HG03108 (cell line): ENCODE measurements at regions not wholly inside any gene's neighbourhood (a gene's known extent, or its start where the extent isn't known, plus 50 kb on each side); places are given as distances from the start of the nearest gene placed in this dataset.

ENCODE experiments used
- ATAC-seq: cut with Tn5 transposase; IDR thresholded peaks from one replicate; pipeline ENCODE4 v1.9.1; 2021; ENCODE audit warnings: moderate library complexity; ENCODE audit not compliant: unreplicated experiment

DNA sequence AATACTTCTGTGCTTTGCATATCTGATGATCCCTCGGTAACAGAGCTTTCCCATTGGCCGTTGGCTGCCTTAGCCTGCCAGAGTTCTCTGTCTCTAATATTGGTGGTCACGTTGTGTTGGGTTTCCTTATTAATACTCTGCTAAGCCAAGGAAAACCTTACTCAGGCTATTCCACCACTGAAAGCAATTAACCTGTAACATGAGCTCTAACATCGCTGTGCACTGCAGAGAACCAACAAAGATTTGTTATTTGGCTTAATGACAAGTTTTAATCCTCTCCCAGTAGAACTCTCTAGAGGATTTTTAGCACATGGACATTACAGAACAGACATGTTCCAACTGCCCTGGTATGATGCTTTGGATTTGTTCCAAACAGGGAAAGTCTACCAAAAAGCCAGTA, 825.9 kb upstream of the POU3F3 start:
- ATAC-seq = no peak

DNA sequence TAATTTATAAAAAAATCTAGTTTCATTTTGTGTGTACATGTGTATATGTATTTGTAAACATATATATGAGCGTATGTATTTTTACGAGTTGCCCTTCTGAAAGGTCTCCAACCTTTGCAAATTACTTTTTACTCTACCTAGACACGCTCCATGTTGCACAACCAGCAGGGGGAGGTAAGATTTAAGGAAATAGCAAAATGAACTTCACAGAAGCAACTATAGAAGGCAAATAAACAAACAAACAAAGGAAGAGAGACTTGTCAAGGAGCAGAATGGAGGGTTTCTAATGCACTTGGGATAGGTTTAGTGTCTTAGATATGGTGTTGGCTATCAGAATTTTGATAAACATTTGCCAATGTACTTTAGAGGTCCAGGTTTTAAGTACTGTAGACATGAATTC, 820.5 kb upstream of the POU3F3 start:
- ATAC-seq = no peak

DNA sequence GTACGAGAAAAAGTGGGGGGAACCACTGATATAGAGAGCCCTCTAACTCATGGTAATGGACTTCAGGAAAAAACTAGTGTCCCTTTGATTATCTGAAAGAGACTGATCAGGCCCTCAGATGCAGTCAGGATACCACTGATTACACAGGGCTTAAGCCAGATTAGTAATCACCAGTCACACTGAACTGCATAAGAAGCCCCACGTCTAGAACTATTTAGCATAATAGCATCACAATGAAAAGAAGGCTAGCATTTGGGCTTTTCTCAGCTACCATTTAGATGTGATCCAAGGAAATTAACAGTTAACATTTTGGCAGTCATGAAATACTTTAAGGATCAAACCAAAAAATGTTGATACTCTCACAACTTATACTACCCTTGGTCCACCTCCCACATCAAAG, 813.1 kb upstream of the POU3F3 start:
- no peak for ATAC-seq

DNA sequence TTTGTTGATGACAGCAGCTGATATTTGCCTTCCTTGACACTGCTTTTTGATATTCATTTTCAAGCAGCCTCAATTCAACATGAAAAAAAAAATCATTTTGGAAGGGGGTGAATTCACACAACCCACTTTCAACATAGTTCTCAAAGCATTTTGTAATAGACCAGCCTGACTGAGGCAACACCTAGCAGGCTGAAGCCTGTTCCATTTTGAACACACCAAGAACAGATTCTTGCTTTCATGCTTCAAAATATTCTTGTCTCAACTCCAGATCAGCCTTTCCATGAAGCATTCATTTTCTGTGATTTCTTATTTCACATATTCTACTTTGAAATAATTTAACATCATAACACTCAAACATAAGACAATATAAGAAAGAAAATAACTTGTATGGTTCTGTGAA, 812.6 kb upstream of the POU3F3 start:
- ATAC-seq = no peak

DNA sequence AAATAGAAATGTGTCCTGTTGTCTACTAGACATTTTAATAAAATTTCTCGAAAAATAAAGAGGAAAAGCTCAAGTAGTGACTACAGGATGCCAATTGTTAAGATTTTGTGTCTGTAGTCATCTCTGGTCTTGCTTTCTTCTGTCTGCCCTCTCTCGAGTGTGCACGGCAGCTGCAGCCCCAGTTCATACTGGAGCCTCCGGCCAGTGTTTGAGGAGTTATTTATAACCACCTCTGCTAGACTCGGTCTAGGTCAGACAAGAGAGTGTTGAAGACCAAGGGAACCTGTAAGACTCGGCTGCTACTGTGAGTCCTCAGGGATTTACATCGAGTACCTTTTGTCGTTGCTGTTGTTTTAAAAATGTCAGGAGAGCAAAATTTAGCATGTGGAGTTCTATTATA, 810.1 kb upstream of the POU3F3 start:
- ATAC-seq = no peak

DNA sequence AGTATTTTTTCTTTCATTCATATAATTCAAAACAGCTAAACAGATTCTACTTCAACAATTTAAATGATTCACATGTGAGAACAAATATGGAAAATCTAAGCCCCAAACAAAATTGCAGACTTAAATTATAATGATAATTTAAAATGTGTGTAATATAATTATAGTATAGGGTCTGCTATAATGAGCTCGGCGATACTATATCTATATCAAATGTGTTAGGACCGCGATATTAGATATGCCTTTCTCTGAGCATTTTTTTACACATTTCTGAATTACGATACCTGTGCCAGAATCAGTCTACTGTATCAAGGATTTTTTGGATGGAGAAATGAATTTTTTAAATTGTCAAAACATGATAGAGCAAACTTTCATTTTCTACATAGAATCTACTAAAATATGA, 808.8 kb upstream of the POU3F3 start:
- ATAC-seq = no peak

DNA sequence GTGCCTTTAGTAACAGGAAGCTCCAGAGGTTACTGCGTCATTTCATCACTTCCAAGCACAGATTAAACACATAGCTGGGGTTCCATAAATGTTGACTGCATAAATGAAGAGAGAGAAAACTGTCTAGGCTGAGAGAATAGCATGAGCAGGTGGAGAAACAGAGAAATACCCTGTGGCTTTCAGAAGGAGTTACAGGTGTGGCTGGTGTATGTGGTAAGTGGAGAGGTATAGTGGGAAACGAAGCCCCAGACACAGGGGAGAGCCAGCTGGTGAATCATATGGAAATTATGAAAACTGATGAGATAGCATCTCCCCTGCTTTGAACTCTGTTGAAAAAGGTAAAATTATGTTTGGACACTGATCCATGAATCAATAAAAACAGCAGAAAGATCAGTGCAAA, 807.4 kb upstream of the POU3F3 start:
- ATAC-seq = no peak

DNA sequence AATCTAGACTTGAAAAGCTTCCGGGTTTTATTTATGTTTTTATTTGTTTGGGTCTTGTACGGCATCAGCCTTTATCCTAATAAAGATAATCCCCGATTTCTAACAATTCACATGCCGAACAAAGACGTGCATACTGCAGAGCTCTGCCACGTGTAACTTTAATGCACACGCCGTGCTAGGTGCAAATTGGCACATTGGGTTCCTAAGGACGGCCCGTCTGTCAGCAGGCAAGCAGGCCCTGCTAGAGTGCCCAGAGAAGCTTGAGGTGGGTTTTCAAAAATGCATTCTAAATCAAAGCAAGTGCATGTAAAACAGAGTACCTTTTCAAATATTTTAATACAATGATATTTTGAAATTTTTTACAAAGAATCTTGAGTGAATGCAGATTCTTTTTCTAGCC, 806.4 kb upstream of the POU3F3 start:
- no peak for ATAC-seq

DNA sequence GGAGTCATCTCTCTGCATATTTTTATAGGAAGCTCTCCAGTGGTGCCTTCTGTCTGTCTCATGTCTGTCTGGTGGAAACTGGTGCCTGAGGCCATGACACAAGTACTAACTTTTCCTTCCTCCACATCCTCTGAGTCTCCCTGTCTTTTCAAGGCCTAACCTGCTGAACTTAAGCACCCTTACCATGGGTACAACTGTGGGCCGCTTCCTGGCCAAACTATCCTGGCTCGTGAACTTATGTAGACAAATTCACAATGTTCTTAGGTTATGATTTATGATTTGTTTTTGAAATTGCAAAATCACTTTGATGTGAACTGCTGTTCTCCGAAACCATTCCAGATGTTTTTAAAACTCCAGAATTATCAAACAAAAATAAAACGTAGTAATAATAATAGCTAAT, 804.5 kb upstream of the POU3F3 start:
- no peak for ATAC-seq

DNA sequence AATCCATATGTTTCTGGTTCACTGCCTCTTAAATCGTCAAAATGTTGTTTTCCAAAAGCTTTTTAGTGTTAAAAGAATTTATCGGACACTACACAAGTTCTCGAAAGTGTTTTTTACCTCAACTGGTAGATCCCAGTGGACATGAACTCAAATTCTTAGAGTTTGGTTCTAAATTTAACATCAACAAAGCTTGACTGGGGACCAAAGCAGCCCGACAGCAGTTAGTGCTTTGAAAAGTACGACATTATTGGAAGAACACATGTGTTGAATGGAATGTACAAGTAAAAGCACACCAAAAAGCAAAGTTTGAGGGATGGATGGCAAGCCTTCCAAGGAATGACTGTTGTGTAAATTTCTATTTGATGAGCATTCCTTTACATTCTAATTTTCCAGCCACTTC, 803.9 kb upstream of the POU3F3 start:
- no peak for ATAC-seq

DNA sequence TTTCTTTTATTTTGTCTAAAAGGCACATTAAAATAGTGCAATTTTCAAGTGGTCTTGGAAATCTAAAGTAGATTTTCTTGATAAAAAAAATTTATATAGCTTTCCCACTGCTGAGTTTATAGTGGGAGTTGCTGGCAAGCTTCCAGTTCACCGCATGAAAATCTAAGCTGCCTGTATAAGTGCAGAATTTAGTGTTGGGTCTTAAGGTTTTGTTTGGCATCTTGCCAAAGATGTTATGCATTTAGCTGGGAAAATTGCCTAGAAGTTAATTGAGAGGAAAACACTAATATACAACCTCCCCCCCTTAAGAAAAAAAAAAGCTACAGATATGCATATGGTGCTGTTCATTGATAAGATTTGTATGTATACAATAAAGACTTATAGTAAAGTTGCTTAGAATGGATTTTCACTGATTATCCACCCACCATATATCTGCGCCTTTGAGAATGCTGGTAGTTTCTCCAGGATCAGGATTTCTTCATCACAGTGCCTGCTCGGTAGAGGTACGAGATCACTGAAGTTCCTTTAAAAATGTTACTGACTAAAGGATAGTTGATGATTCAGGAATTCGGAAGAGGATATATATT, 803.2 kb upstream of the POU3F3 start:
- no peak for ATAC-seq

DNA sequence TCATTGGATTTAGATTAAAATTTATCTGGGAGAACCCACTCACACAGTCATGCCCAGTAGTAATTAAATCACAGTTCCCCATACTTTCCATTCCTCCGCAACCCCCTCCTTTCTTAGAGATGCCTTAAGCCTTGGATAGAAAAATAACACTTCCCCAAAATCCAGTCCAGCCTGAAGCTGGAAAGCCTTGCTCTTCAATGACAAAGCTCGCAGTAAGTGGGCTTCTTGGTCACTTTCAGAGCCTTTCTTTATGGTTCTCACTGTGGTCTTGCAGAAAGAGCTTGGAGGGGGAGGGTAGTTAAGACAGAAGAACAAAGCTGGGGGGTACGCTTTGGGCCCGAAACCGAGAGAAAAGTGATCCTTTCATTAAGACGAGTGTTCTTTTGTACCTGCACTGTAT, 802.1 kb upstream of the POU3F3 start:
- no peak for ATAC-seq

DNA sequence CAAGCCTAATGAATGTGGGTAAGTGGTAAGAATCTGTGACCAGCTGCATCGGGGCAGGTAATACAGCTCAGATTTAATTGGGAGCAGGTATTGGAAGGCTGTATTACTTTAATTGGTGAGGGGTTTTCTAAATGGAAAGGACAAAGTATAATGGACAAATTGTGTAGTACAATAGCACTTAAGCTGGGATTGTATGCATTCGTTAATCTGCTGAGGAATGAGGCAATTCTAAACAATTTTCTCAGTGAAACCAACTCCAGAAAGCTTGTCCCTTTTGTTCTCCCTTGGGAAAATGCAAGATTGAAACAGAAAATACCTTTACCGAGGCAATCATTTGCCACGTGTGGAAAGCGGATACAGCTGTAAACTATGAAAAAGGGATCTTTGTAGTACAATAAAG, 801.6 kb upstream of the POU3F3 start:
- no peak for ATAC-seq

DNA sequence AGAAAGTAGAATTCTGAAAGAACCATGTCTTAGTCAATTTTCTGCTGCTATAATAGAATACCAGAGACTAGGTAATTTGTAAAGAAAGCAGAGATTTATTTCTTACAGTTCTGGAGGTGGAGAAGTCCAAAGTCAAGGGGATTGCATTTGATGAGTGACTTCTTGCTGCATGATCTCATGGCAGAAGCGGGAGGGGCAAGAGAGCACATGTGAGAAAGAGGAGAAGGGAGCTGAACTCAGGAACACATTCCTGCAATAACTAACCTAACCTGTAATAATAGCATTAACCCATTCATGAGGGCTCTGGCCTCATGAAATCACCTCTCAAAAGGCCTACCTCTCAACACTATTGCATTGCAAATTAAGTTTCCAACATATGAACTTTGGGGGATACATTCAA, 797.5 kb upstream of the POU3F3 start:
- ATAC-seq = no peak

DNA sequence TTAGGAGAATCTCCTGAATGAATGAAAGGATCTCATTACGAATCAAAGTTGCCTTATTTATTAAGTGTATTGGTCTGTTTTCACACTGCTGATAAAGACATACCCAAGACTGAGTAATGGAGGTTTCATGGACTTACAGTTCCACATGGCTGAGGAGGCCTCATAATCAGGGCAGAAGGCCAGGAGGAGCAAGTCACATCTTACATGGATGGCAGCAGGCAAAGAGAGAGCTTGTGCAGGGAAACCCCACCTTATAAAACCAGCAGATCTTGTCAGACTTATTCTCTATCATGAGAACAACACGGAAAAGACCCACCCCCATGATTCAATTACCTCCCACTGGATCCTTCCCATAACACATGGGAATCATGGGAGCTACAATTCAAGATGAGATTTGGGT, 785.2 kb upstream of the POU3F3 start:
- ATAC-seq = no peak

DNA sequence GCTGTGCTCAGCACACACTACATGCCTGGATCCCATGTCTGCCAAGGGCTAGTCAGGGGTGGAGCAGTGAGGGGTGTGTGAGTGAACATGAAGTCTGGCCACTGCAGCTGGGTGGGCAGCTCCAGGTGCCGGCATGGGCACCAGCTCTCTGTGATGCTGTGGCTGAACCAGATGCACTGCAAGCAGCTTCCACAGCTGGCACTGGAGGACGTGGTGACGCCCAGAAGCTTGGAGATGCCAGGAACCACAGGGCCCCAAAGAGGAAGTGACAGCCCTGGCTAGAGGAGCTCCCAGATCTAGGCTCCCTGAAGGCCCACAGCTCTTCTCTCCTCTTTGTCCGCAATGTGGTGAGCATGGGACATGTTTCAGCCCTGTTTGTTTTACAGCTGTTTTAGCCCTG, 776.3 kb upstream of the POU3F3 start:
- ATAC-seq = no peak

DNA sequence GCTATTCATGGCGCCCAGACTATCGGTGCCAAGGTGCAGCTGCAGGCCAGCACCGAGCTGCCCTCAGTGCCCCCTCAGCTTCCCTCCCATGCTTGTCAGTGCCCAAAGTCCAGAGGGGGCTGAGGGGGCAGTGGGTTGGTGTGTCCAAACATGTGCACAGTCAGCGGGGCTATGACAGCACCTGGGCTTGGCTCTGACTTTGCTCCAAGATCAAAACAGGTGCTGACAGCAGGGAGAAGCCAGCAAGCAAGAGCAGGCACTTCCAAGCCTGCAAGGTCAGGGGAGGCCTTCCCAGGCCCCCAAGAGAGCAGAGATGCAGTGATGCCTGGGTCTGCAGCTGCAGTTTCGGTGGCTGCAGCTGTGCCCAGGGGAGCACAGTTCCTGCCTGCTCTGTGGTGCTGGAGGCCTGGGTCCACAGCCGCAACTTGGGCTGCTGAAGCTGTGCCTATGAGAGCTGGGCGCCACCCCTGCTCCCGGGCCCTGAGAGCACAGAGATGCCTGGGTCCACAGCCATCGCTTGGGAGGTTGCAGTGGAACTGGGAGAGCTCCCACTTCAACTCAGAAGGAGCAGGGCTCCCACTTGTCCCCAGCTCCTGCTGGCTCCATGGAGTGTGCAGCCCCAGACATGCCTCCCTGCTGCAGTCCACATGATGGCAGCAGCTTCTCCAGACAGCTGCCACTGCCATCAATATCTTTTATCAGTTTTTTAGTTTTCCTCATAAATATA, 775.3 kb upstream of the POU3F3 start:
- no peak for ATAC-seq

DNA sequence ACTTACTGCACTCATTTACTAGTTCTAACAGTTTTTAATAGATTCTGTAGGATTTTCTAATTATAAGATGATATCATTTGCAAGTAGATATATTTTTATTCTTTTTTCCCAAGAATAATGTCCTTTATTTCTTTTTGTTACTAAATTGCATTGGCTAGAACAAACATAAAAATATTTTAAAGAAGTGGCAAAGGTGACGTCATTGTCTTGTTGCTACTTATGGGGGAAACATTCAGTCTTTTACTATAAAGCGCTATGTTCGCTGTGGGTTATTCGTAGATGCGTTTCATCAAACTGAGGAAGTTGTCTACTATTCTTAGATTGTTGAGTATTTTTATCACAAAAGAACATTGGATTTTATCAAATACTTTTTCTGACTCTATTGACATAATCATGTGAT, 765.2 kb upstream of the POU3F3 start:
- no peak for ATAC-seq

DNA sequence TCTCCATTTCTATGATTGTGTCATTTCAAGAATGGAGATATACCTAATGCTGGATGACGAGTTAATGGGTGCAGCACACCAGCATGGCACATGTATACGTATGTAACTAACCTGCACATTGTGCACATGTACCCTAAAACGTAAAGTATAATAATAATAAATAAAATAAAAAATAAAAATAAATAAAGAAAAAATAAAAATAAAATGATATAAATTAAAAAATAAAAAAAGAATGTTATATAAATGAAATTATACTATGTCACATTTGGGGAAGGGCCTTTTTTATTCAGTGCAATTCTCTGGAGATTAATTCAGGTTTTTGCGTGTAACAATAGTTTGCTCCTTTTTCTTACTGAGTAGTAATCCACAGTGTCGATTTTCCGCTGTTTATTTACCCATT, 763.5 kb upstream of the POU3F3 start:
- no peak for ATAC-seq

DNA sequence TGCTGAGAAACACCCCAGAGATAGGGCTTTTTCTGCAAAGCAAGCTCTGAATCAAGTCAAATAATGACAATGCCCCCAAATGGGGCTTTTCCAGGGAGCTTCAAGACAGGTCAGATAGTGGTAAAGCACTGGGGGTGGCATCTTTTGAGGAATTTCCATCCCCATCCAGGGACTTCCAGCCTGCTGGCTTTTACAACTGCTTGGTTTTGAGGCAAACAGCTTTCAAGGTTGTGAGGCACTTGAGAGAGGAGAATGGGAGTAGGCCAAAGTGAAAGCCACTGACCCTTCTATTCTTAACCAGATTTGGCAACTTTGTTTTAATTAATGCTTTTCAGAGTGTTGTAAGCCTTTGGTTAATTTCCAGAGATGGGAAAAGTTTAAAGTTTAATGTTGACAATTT, 762.0 kb upstream of the POU3F3 start:
- ATAC-seq = no peak

DNA sequence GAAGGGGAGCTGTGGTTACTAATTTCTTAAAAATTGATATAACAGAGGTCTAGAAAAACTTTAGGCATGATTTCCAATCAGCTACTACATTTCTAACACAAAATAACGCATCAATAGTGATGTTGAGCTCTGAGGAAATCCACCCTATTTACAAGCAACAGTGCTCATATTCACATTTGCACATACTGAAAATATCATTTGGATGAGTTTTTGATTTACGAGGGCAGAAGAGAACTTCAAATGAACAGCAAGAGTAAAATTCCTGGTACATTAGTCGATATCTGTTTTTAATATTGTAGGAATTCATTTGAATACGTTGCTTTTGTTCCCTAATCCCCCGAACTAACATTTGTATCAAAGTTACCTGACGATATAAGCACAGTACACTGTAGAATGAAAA, 761.0 kb upstream of the POU3F3 start:
- no peak for ATAC-seq

DNA sequence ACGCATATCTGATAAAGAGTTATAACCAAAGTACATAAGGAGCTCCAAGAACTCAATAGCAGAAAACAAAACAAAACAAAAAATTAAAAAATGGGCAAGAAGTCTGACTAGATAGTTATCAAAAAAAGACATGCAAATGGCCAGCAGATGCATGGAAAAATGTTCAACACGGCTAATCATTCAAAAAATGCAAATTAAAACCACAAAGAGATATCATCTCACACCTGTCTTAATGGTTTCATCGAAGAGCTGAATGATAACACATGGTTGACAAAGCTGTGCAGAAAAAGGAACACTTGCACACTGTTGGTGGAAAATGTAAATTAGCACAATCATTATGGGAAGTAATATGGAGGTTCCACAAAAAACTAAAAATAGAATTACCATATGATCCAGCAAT, 751.3 kb upstream of the POU3F3 start:
- no peak for ATAC-seq

DNA sequence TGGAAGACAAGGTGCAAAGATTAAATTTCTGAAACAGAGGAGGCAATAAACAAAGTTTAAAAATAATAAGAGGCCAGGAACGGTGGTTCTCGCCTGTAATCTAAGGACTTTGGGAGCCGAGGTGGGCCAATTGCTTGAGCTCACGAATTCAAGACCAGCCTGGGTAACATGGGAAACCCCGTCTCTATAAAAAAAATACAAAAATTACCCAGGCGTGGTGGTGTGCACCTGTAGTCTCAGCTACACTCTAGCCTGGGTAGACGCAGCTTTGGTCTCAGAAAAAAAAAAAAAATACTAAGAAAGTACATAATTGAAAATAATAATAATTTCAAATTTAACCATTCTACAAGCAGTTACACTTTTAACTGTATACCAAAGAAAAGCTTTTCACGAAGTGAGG, 744.6 kb upstream of the POU3F3 start:
- no peak for ATAC-seq
